ENCODE measurements at regions not wholly inside any gene's neighbourhood (a gene's known extent, or its start where the extent isn't known, plus 50 kb on each side); places are given as distances from the start of the nearest gene placed in this dataset.
A peak's percentile ranks its signal among the peaks of the same experiment; 100 is the strongest.

GRCh38 chr4:4779486-4779885 lies 80.0 kb upstream of the MSX1 start (continued):
- TF ChIP-seq ETV1 (tag; conservative IDR thresholded peaks at IDR 0.05; ENCODE audit: low read depth) (peak; percentile 45), CREB3L1 (IDR thresholded peaks at IDR 0.05; ENCODE audit: borderline replicate concordance, low read depth) (no peak), PCBP1 (IDR thresholded peaks at IDR 0.05; ENCODE audit: low read depth, low read length, poor library complexity, severe bottlenecking) (no peak), ZNF609 (CRISPR knock-in tag; IDR thresholded peaks at IDR 0.05; ENCODE audit: borderline replicate concordance) (no peak), MAFK (IDR thresholded peaks at IDR 0.05; ENCODE audit: low read length) (no peak), FOXK1 (CRISPR knock-in tag; IDR thresholded peaks at IDR 0.05; ENCODE audit: borderline replicate concordance) (no peak), MTA3 (IDR thresholded peaks at IDR 0.05; ENCODE audit: borderline replicate concordance) (no peak), CTBP1 (IDR thresholded peaks at IDR 0.05; ENCODE audit: borderline replicate concordance) (peak; percentile 59; the same call in 1 of the 2 replicates), TRIM24 (IDR thresholded peaks at IDR 0.05) (peak in 1 of 2 experiments; percentile 35; a peak in 1 of 4 replicates), HIVEP1 (CRISPR knock-in tag; IDR thresholded peaks at IDR 0.05) (no peak), ILF3 (IDR thresholded peaks at IDR 0.05; ENCODE audit: borderline replicate concordance) (no peak), EP300 (IDR thresholded peaks at IDR 0.05; ENCODE audit: low read length) (peak; percentile 35; the same call in 1 of the 2 replicates), HDGF (IDR thresholded peaks at IDR 0.05) (no peak)

Measured in K562 (cell line).